ENCODE measurements at regions not wholly inside any gene's neighbourhood (a gene's known extent, or its start where the extent isn't known, plus 50 kb on each side); places are given as distances from the start of the nearest gene placed in this dataset.

- ATAC-seq (ENCODE audit: low read depth): no peak
- Histone ChIP-seq H2AFZ (ENCODE audit: insufficient read depth, low read depth, low read length, poor library complexity, severe bottlenecking) (no peak overlapping the region), H3K27me3 (replicated peaks in 1 of 4; ENCODE audit: control extremely low read depth in 1 of 4, control insufficient read depth in 3 of 4, insufficient read depth in 4 of 4, low read length in 3 of 4) (no peaks in the 10 kb centered on the region), H3K4me1 (ENCODE audit: control insufficient read depth in 2 of 2, insufficient read depth in 2 of 2, low read length in 2 of 2) (no peaks in the 10 kb centered on the region), H3K4me2 (replicated peaks; ENCODE audit: low read depth, low read length, poor library complexity, severe bottlenecking) (no peak overlapping the region), H3K79me2 (ENCODE audit: control insufficient read depth, insufficient read depth, low read length) (no peaks in the 10 kb centered on the region), H3K27ac (ENCODE audit: low read length in 2 of 2) (no peak overlapping the region), H3K9ac (ENCODE audit: low read length) (no peak overlapping the region), H4K20me1 (ENCODE audit: control insufficient read depth, insufficient read depth, low read length, poor library complexity, severe bottlenecking) (no peaks in the 10 kb centered on the region), H3K36me3 (replicated peaks in 1 of 2; ENCODE audit: control extremely low read depth in 1 of 2, control insufficient read depth in 1 of 2, extremely low read depth in 1 of 2, insufficient read depth in 2 of 2, low read length in 1 of 2) (no peaks in the 10 kb centered on the region), H3K4me3 (ENCODE audit: control extremely low read depth in 1 of 5, extremely low read depth in 1 of 5, insufficient read depth in 1 of 5, low read depth in 2 of 5, low read length in 4 of 5) (no peak overlapping the region), H3K9me3 (ENCODE audit: control extremely low read depth in 1 of 3, control insufficient read depth in 2 of 3, insufficient read depth in 1 of 3, low read length in 2 of 3) (no peaks in the 10 kb centered on the region)
- TF ChIP-seq CTCF (IDR thresholded peaks at IDR 0.05) (no peak), EZH2 (IDR thresholded peaks at IDR 0.05; ENCODE audit: borderline replicate concordance, insufficient read depth, low read depth, low read length, poor library complexity, severe bottlenecking) (no peak)
- no peak overlapping the region for H3K4me3 Mint-ChIP-seq
- WGBS (ENCODE audit: insufficient coverage): 67% methylated on average over 2 of the region's 4 CpGs
- H3K4me1 Mint-ChIP-seq: no peaks in the 10 kb centered on the region
- H3K27me3 Mint-ChIP-seq: no peaks in the 10 kb centered on the region
- CTCF ChIA-PET: no interaction called here
- no peaks in the 10 kb centered on the region for H3K9me3 Mint-ChIP-seq (ENCODE audit: insufficient read depth)
- POLR2A ChIA-PET: no interaction called here
- no peak overlapping the region for H3K27ac Mint-ChIP-seq
- intact Hi-C loops (cut with micrococcal nuclease): no loop called here
- no peak for DNase-seq
Observed at GRCh38 chr12:114172135-114172534, 206.0 kb upstream of the RBM19 start.

- intact Hi-C loops (cut with micrococcal nuclease): no loop called here
- no peaks in the 10 kb centered on the region for H4K20me1 ChIP-seq (ENCODE audit: control insufficient read depth, insufficient read depth, low read length, poor library complexity, severe bottlenecking)
- H3K9me3 ChIP-seq (ENCODE audit: control extremely low read depth in 1 of 3, control insufficient read depth in 2 of 3, insufficient read depth in 1 of 3, low read length in 2 of 3): no peaks in the 10 kb centered on the region
- H3K4me1 ChIP-seq (ENCODE audit: control insufficient read depth in 2 of 2, insufficient read depth in 2 of 2, low read length in 2 of 2): no peaks in the 10 kb centered on the region
- no peak overlapping the region for H3K9ac ChIP-seq (ENCODE audit: low read length)
- no peak overlapping the region for H3K27ac ChIP-seq (ENCODE audit: low read length in 2 of 2)
- H3K4me1 Mint-ChIP-seq: no peaks in the 10 kb centered on the region
- no peaks in the 10 kb centered on the region for H3K27me3 Mint-ChIP-seq
- H3K27me3 ChIP-seq (replicated peaks in 1 of 4; ENCODE audit: control extremely low read depth in 1 of 4, control insufficient read depth in 3 of 4, insufficient read depth in 4 of 4, low read length in 3 of 4): no peaks in the 10 kb centered on the region
- no peak overlapping the region for H2AFZ ChIP-seq (ENCODE audit: insufficient read depth, low read depth, low read length, poor library complexity, severe bottlenecking)
- no peak overlapping the region for H3K27ac Mint-ChIP-seq
- H3K9me3 Mint-ChIP-seq (ENCODE audit: insufficient read depth): no peaks in the 10 kb centered on the region
- H3K4me3 Mint-ChIP-seq: no peak overlapping the region
- ChIA-PET CTCF (no interaction called here), POLR2A (no interaction called here)
- H3K4me2 ChIP-seq (replicated peaks; ENCODE audit: low read depth, low read length, poor library complexity, severe bottlenecking): no peak overlapping the region
- WGBS (ENCODE audit: insufficient coverage): 92% methylated on average over 2 of the region's 2 CpGs
- no peak for DNase-seq
- H3K36me3 ChIP-seq (replicated peaks in 1 of 2; ENCODE audit: control extremely low read depth in 1 of 2, control insufficient read depth in 1 of 2, extremely low read depth in 1 of 2, insufficient read depth in 2 of 2, low read length in 1 of 2): no peaks in the 10 kb centered on the region
- H3K4me3 ChIP-seq (ENCODE audit: control extremely low read depth in 1 of 5, extremely low read depth in 1 of 5, insufficient read depth in 1 of 5, low read depth in 2 of 5, low read length in 4 of 5): no peak overlapping the region
- TF ChIP-seq CTCF (IDR thresholded peaks at IDR 0.05) (no peak), EZH2 (IDR thresholded peaks at IDR 0.05; ENCODE audit: borderline replicate concordance, insufficient read depth, low read depth, low read length, poor library complexity, severe bottlenecking) (no peak)
- no peak for ATAC-seq (ENCODE audit: low read depth)
- H3K79me2 ChIP-seq (ENCODE audit: control insufficient read depth, insufficient read depth, low read length): no peaks in the 10 kb centered on the region
Observed at GRCh38 chr12:114168061-114168460, 201.9 kb upstream of the RBM19 start.

Data from B cell (primary cell).